Cardiac fibroblast (primary cell): ENCODE measurements at regions not wholly inside any gene's neighbourhood (a gene's known extent, or its start where the extent isn't known, plus 50 kb on each side); places are given as distances from the start of the nearest gene placed in this dataset.
"Not testable (repeated sequence)": the region's sequence is repeated elsewhere in the genome, so short reads cannot be mapped to it uniquely, and the experiment has no call there.

Experiments
- DNase-seq, 2 donors: peaks; one replicate each; pipeline versions ENCODE4 v3.0.0 to v3.0.0-alpha.2; 2010; ENCODE audit warnings: low read depth in 2 of 2
- H3K4me3 ChIP-seq, 2 donors: replicated peaks in 1 of 2; 1 replicate in 1 of 2; 2 replicates in 1 of 2; pipeline ENCODE4 v1.5.1; 2011; ENCODE audit warnings: low read depth in 2 of 2, low read length in 2 of 2, mild to moderate bottlenecking in 2 of 2, moderate library complexity in 1 of 2
- TF ChIP-seq, protein P1 (sequence below): IDR thresholded peaks from one replicate; pipeline ENCODE4 v1.5.1; 2011; ENCODE audit warnings: low read depth, mild to moderate bottlenecking, low read length, inconsistent platforms

DNA sequence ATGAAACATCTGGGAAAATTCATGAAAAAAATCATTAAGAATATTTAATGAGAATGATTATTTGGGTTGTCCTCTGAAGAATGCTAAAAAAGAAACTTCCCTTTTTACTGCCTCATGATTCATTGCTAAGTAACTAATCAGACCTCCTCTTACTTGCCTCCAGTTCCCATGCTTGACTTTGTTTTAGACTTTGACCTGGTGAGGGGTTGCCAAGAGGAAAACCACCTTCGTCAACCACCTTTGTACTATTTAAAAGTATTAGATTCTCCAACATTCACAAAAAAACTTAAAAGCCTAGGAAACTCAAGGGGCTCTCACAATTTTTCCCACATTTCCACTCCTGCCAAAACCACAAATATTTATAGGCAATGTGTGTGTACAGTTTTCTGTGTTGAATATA is 115.2 kb upstream of the ST8SIA4 start:
- DNase-seq = no peak
- TF ChIP-seq, protein P1, sequence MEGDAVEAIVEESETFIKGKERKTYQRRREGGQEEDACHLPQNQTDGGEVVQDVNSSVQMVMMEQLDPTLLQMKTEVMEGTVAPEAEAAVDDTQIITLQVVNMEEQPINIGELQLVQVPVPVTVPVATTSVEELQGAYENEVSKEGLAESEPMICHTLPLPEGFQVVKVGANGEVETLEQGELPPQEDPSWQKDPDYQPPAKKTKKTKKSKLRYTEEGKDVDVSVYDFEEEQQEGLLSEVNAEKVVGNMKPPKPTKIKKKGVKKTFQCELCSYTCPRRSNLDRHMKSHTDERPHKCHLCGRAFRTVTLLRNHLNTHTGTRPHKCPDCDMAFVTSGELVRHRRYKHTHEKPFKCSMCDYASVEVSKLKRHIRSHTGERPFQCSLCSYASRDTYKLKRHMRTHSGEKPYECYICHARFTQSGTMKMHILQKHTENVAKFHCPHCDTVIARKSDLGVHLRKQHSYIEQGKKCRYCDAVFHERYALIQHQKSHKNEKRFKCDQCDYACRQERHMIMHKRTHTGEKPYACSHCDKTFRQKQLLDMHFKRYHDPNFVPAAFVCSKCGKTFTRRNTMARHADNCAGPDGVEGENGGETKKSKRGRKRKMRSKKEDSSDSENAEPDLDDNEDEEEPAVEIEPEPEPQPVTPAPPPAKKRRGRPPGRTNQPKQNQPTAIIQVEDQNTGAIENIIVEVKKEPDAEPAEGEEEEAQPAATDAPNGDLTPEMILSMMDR = no peak
- no peak overlapping the region for H3K4me3 ChIP-seq

DNA sequence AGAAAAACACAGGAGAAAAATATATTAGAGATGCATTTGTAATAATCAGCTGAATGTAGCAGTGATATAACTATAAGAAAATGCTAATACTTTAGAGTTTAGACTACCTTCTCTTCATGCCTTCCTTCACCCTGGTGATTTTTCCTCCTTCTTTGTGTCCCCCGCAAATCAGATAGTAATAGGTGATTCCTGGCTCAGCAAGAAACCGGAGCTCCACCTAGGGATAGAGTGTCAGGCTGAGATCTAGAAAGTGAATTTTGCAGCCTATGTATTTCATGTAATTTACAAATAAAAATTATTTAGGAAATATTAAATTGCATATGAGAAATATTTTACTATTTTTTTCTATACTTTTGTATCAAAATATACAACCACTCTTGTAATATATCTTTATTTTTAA is 109.8 kb upstream of the ST8SIA4 start:
- peak in 1 of 2 donors; percentile 1 for DNase-seq
- TF ChIP-seq, protein P1 = no peak
- H3K4me3 ChIP-seq = no peak overlapping the region

DNA sequence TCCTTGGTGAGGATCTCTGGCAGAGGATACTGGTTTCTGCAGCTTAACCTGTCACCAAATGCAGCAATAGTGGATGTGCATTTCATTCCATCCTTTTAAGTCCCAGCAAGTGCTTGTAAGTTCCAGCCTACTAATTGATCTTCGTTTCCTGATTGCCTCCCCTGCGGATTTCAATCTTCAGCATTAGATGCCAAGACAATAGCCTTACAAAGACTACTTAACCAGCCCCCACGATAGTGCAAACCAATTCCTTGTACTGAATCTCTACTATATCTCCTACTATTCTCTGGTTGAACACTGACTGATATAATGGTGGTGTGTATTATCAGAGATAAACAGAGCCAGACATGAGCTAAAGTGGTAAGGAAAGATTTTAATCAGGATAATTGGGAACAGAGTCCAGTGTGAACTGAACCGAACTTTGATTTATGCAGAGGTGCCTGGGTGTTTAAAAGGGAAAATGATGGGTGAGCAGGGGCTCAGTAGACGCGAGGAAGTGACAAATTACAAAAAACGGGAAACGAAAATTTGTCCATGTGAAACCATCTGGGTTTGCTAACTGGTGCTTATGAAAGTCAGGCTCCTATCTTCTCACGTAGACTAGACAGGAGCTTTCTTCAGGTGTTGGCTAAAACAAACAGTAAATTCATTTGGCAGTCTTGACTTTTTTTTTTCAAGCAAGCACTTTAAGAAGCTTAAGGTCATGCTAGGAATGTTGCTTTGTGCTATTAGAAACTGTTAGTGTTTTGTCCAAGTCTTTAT is 106.9 kb upstream of the ST8SIA4 start:
- DNase-seq = no peak
- no peak overlapping the region for H3K4me3 ChIP-seq
- TF ChIP-seq, protein P1 = no peak

DNA sequence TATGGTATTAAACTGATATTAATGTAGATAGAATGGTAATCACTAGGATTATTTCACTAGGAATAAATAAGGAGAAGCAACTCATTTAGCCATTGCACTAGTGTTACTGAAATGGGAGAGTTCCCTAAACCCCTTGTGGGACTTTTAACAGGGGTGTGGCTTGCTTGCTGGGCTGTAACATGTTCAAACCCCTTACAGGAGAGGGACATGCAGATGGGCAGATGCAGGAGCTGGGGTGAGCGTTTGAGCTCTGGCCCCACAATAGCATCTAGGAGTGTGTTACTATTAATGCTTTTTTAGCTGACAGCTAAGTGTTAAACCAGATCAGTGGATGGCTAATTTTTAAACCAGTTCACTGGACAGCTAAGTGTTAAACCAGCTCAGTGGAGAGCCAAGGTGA is 89.3 kb upstream of the ST8SIA4 start:
- no peak overlapping the region for H3K4me3 ChIP-seq
- TF ChIP-seq, protein P1 = no peak
- no peak for DNase-seq

DNA sequence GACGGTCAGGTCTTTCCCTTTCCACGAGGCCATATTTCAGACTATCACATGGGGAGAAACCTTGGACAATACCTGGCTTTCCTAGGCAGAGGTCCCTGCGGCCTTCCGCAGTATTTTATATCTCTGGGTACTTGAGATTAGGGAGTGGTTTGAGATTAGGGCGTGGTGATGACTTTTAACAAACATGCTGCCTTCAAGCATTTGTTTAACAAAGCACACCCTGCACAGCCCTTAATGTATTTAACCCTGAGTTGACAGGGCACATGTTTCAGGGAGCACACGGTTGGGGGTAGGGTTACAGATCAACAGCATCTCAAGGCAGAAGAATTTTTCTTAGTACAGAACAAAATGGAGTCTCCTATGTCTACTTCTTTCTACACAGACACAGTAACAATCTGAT is 80.5 kb upstream of the ST8SIA4 start:
- H3K4me3 ChIP-seq, DNase-seq: not testable (repeated sequence)

DNA sequence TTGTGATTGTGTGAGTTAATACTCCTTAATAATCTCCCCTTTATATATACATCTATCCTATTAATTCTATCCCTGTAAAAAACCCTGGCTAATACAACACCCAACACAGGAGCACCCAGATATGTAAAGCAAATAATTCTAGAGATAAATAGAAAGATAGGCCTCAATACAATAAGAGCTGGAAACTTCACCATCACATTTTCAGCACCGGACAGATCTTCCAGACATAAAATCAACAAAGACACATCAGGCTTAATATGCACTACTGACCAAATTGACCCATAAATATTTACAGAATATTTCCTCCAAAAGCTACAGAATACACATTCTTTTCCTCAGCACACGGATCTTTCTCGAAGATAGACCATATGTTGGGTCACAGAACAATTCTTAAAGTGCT is 71.0 kb upstream of the ST8SIA4 start:
- H3K4me3 ChIP-seq = no peak overlapping the region
- TF ChIP-seq, protein P1 = no peak
- no peak for DNase-seq

DNA sequence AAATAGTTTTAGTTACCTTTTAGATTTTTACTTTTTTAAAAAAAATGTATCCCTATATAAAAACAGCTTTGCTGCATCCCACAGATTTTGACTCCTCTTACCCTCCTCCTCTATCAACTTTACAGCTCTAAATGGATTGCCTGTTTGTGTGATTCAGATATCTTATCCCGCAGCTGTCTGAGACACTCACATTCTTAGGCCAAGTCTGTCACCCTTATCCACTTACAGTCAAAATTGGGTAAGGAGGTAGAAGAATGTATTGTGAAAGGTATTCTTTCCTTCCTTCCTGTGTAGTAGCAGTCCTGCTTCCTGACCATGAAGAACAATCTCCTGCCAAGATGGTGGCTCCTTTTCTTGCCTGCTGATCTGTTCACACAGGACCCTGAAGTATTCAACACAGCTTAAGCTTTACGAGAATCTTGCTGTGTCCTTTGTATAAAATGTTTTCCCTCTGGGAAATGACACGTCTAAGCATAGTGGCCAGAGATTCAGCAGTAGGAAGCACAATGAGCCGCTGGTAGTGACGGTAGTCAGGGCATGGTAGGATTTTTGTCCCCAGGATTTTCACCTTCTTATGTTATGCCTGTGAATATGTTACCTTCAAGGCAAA is 67.7 kb upstream of the ST8SIA4 start:
- no peak for DNase-seq
- TF ChIP-seq, protein P1 = no peak
- H3K4me3 ChIP-seq = no peak overlapping the region
